ENCODE measurements at regions not wholly inside any gene's neighbourhood (a gene's known extent, or its start where the extent isn't known, plus 50 kb on each side); places are given as distances from the start of the nearest gene placed in this dataset.

DNA sequence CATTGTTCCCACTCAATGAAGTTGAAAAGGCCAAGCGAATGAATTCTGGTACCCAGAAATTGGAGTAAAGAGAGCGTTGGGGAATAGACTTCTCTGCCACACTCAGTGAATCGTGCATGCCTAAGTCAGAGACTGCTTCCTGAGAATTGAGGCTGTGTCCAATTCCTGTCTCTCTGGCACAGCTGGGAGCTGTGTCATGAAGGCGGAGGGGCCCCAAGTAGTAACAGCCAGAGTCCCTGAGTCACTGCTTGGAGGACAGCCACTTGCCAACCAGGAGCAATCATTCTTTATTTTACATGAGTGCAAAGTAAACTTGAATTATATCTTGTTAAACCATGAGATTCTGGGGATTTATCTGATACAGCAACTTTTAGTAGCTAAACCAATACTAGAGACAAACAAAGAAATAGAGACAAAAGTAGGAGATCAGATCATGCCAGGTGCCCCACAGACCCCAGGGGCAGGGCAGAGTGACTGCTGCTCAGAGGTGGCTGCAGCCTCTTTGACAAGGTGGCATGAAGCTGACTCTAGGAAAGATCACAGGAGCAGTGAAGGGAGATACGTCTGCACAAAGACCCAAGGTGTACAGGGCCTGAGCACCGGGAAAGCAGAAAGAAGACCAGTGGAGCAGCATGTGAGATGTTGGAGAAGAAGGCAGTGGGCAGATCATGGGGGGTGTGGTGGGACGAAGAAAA is 246.0 kb downstream of the GADD45G start:
- Histone ChIP-seq H3K36me3 (ENCODE audit: insufficient read depth, low read length) (no peaks in the 10 kb centered on the region), H3K9ac (ENCODE audit: low read length) (no peak overlapping the region), H4K20me1 (ENCODE audit: insufficient read depth) (no peaks in the 10 kb centered on the region), H3F3A (ENCODE audit: insufficient read depth, low read length, poor library complexity, severe bottlenecking) (no peaks in the 10 kb centered on the region), H3K27me3 (ENCODE audit: insufficient read depth, low read depth, low read length) (no peaks in the 10 kb centered on the region), H3K4me2 (ENCODE audit: low read length) (no peak overlapping the region), H3K9me2 (ENCODE audit: insufficient read depth, low read length) (no peaks in the 10 kb centered on the region), H3K79me2 (replicated peaks; ENCODE audit: insufficient read depth, low read length) (no peaks in the 10 kb centered on the region), H3K9me3 (ENCODE audit: low read length) (no peaks in the 10 kb centered on the region), H3K4me3 (ENCODE audit: low read length) (no peak overlapping the region), H2AFZ (ENCODE audit: low read depth, low read length) (no peak overlapping the region), H3K27ac (ENCODE audit: low read length) (no peak overlapping the region)
- no peak for TF ChIP-seq EP300 (conservative IDR thresholded peaks at IDR 0.05; ENCODE audit: poor library complexity, severe bottlenecking)
- TF ChIP-seq, protein P1, sequence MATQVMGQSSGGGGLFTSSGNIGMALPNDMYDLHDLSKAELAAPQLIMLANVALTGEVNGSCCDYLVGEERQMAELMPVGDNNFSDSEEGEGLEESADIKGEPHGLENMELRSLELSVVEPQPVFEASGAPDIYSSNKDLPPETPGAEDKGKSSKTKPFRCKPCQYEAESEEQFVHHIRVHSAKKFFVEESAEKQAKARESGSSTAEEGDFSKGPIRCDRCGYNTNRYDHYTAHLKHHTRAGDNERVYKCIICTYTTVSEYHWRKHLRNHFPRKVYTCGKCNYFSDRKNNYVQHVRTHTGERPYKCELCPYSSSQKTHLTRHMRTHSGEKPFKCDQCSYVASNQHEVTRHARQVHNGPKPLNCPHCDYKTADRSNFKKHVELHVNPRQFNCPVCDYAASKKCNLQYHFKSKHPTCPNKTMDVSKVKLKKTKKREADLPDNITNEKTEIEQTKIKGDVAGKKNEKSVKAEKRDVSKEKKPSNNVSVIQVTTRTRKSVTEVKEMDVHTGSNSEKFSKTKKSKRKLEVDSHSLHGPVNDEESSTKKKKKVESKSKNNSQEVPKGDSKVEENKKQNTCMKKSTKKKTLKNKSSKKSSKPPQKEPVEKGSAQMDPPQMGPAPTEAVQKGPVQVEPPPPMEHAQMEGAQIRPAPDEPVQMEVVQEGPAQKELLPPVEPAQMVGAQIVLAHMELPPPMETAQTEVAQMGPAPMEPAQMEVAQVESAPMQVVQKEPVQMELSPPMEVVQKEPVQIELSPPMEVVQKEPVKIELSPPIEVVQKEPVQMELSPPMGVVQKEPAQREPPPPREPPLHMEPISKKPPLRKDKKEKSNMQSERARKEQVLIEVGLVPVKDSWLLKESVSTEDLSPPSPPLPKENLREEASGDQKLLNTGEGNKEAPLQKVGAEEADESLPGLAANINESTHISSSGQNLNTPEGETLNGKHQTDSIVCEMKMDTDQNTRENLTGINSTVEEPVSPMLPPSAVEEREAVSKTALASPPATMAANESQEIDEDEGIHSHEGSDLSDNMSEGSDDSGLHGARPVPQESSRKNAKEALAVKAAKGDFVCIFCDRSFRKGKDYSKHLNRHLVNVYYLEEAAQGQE (IDR thresholded peaks at IDR 0.05; ENCODE audit: borderline replicate concordance) = no peak
- TF ChIP-seq RAD21 (conservative IDR thresholded peaks at IDR 0.05) = no peak
- no peak for TF ChIP-seq POLR2AphosphoS5 (IDR thresholded peaks at IDR 0.05)
- no peak for TF ChIP-seq MXI1 (conservative IDR thresholded peaks at IDR 0.05; ENCODE audit: poor library complexity, severe bottlenecking)
- TF ChIP-seq SMC3 (conservative IDR thresholded peaks at IDR 0.05; ENCODE audit: poor library complexity) = no peak
- no peak for TF ChIP-seq EZH2 (IDR thresholded peaks at IDR 0.05; ENCODE audit: borderline replicate concordance, insufficient read depth, low read length, poor library complexity, severe bottlenecking)
- TF ChIP-seq TAF1 (IDR thresholded peaks at IDR 0.05; ENCODE audit: low read depth) = no peak
- TF ChIP-seq, protein P2, sequence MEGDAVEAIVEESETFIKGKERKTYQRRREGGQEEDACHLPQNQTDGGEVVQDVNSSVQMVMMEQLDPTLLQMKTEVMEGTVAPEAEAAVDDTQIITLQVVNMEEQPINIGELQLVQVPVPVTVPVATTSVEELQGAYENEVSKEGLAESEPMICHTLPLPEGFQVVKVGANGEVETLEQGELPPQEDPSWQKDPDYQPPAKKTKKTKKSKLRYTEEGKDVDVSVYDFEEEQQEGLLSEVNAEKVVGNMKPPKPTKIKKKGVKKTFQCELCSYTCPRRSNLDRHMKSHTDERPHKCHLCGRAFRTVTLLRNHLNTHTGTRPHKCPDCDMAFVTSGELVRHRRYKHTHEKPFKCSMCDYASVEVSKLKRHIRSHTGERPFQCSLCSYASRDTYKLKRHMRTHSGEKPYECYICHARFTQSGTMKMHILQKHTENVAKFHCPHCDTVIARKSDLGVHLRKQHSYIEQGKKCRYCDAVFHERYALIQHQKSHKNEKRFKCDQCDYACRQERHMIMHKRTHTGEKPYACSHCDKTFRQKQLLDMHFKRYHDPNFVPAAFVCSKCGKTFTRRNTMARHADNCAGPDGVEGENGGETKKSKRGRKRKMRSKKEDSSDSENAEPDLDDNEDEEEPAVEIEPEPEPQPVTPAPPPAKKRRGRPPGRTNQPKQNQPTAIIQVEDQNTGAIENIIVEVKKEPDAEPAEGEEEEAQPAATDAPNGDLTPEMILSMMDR (IDR thresholded peaks at IDR 0.05; ENCODE audit: poor library complexity, severe bottlenecking) = no peak

DNA sequence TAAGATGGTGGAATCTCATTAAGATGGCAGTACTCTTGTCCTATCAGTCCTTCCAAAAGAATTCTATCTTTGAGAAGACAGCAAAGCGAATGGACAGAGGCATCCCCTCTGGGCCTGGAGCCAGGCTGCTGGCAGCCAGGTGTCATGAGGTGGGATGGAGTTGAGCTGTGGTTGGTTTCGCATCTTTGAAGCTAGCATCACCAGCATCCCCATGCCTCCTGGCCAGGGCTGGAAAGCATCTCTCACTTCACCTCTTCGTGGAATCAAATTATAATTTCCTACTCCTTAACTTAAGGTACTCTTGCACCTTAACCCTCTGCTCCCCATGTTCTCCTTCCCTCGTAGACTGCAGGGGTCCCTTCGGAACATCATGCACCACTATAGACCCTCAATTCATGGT is 248.3 kb downstream of the GADD45G start:
- H3K36me3 ChIP-seq (ENCODE audit: insufficient read depth, low read length) = no peaks in the 10 kb centered on the region
- H3K9me3 ChIP-seq (ENCODE audit: low read length) = no peaks in the 10 kb centered on the region
- H4K20me1 ChIP-seq (ENCODE audit: insufficient read depth) = no peaks in the 10 kb centered on the region
- no peak overlapping the region for H3K27ac ChIP-seq (ENCODE audit: low read length)
- TF ChIP-seq RAD21 (conservative IDR thresholded peaks at IDR 0.05) (no peak), EP300 (conservative IDR thresholded peaks at IDR 0.05; ENCODE audit: poor library complexity, severe bottlenecking) (no peak), TAF1 (IDR thresholded peaks at IDR 0.05; ENCODE audit: low read depth) (no peak), POLR2AphosphoS5 (IDR thresholded peaks at IDR 0.05) (no peak), SMC3 (conservative IDR thresholded peaks at IDR 0.05; ENCODE audit: poor library complexity) (no peak)
- TF ChIP-seq, protein P1 (IDR thresholded peaks at IDR 0.05; ENCODE audit: borderline replicate concordance) = no peak
- H3K79me2 ChIP-seq (replicated peaks; ENCODE audit: insufficient read depth, low read length) = no peaks in the 10 kb centered on the region
- H3K9me2 ChIP-seq (ENCODE audit: insufficient read depth, low read length) = no peaks in the 10 kb centered on the region
- no peaks in the 10 kb centered on the region for H3F3A ChIP-seq (ENCODE audit: insufficient read depth, low read length, poor library complexity, severe bottlenecking)
- no peak overlapping the region for H3K4me2 ChIP-seq (ENCODE audit: low read length)
- H3K4me3 ChIP-seq (ENCODE audit: low read length) = no peak overlapping the region
- H2AFZ ChIP-seq (ENCODE audit: low read depth, low read length) = no peak overlapping the region
- no peaks in the 10 kb centered on the region for H3K27me3 ChIP-seq (ENCODE audit: insufficient read depth, low read depth, low read length)
- H3K9ac ChIP-seq (ENCODE audit: low read length) = no peak overlapping the region
